ENCODE measurements at regions not wholly inside any gene's neighbourhood (a gene's known extent, or its start where the extent isn't known, plus 50 kb on each side); places are given as distances from the start of the nearest gene placed in this dataset.

DNA sequence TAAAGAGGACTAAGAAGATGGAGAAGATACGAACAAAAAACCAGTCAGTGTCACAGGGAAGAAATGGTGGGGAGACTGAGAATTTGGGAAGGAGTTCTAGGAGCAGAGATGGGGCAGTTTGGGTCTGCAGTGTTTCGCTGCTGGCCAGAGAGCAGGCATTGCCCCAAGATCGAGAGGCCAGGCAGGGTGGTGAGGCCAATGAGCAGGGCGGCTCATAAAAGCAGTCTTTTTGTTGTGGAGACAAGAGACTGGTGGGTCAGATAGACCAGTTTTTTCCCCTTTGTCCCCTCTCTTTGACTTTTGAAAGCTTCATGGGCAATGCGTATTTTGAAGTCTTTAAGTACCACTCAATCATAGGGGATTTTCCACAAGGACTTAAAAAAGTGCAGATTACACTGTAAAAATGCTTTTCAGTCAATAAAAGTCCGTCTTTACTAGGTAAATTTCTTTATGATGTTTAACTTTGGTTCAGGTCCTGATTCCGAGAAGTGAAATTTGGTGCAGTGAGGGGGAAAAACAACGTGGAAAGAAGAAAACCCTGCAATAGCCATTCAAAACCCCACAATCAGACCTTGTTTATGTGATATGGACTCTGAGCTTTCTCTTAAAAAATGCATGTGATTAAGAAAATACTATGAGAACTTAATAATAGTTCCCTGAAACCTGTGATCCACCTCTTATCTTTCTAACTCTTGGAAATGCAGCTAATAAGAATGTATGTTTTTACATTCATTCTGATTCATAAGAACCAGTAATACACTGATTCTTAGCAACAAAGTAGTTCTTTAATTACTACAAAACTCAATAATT is 338.9 kb downstream of the KLF5 start:
- CTCF ChIA-PET = no interaction called here
- ATAC-seq (no peak), DNase-seq (ENCODE audit: low read depth, low spot score) (no peak)
- no peaks in the 10 kb centered on the region for H3K4me1 ChIP-seq (ENCODE audit: control insufficient read depth, insufficient read depth, low read length)
- no peaks in the 10 kb centered on the region for H3K9me3 ChIP-seq (ENCODE audit: control insufficient read depth, insufficient read depth, low read depth, low read length)
- no TSS peak for BruUV-seq (replicated peaks)
- in situ Hi-C loops (cut with HindIII; ENCODE audit: low pct_unique_long_range_greater_than_20kb, low sequenced_read_pairs) (no loop called here), intact Hi-C loops (cut with micrococcal nuclease; ENCODE audit: unreplicated experiment) (no loop called here)
- no peak overlapping the region for H3K27ac ChIP-seq (ENCODE audit: low read length)
- POLR2A ChIA-PET = no interaction called here
- no peaks in the 10 kb centered on the region for H3K27me3 ChIP-seq (ENCODE audit: control insufficient read depth, insufficient read depth, low read length)
- no peaks in the 10 kb centered on the region for H3K36me3 ChIP-seq (ENCODE audit: control insufficient read depth, insufficient read depth, low read length)
- no peak overlapping the region for H3K4me3 ChIP-seq (ENCODE audit: low read depth in 2 of 2, low read length in 2 of 2)
- TF ChIP-seq, protein P1, sequence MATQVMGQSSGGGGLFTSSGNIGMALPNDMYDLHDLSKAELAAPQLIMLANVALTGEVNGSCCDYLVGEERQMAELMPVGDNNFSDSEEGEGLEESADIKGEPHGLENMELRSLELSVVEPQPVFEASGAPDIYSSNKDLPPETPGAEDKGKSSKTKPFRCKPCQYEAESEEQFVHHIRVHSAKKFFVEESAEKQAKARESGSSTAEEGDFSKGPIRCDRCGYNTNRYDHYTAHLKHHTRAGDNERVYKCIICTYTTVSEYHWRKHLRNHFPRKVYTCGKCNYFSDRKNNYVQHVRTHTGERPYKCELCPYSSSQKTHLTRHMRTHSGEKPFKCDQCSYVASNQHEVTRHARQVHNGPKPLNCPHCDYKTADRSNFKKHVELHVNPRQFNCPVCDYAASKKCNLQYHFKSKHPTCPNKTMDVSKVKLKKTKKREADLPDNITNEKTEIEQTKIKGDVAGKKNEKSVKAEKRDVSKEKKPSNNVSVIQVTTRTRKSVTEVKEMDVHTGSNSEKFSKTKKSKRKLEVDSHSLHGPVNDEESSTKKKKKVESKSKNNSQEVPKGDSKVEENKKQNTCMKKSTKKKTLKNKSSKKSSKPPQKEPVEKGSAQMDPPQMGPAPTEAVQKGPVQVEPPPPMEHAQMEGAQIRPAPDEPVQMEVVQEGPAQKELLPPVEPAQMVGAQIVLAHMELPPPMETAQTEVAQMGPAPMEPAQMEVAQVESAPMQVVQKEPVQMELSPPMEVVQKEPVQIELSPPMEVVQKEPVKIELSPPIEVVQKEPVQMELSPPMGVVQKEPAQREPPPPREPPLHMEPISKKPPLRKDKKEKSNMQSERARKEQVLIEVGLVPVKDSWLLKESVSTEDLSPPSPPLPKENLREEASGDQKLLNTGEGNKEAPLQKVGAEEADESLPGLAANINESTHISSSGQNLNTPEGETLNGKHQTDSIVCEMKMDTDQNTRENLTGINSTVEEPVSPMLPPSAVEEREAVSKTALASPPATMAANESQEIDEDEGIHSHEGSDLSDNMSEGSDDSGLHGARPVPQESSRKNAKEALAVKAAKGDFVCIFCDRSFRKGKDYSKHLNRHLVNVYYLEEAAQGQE (IDR thresholded peaks at IDR 0.05; ENCODE audit: insufficient read depth in 1 of 2, low read depth in 2 of 2, low read length in 1 of 2) = no peak
- TF ChIP-seq, protein P2, sequence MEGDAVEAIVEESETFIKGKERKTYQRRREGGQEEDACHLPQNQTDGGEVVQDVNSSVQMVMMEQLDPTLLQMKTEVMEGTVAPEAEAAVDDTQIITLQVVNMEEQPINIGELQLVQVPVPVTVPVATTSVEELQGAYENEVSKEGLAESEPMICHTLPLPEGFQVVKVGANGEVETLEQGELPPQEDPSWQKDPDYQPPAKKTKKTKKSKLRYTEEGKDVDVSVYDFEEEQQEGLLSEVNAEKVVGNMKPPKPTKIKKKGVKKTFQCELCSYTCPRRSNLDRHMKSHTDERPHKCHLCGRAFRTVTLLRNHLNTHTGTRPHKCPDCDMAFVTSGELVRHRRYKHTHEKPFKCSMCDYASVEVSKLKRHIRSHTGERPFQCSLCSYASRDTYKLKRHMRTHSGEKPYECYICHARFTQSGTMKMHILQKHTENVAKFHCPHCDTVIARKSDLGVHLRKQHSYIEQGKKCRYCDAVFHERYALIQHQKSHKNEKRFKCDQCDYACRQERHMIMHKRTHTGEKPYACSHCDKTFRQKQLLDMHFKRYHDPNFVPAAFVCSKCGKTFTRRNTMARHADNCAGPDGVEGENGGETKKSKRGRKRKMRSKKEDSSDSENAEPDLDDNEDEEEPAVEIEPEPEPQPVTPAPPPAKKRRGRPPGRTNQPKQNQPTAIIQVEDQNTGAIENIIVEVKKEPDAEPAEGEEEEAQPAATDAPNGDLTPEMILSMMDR (IDR thresholded peaks at IDR 0.05) = no peak
- TF ChIP-seq POLR2AphosphoS5 (IDR thresholded peaks at IDR 0.05; ENCODE audit: low read depth, low read length) = no peak
- TF ChIP-seq TCF7L2 (IDR thresholded peaks at IDR 0.05; ENCODE audit: low read depth, low read length) = no peak
- no peak for TF ChIP-seq SIN3A (IDR thresholded peaks at IDR 0.05; ENCODE audit: borderline replicate concordance, insufficient read depth, low read depth, low read length)

DNA sequence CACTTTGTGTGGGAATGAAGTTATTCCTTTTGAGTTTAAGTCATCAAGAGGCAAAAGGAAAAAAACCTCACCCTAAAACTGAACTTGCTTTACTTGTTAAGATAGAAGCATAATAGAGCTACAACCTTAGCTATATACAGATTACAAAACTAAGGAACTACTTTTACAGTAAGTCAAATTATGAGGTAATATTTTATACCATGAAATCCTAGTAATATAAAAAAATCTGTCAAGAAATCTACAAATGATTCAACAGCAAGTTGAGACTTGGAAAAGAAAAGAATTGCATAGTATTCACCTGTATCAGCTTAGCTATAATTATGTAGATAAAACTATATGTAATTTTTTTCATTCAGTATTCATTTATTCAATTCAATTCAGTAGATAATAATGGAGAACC is 335.3 kb downstream of the KLF5 start:
- Histone ChIP-seq H3K27ac (ENCODE audit: low read length) (no peak overlapping the region), H3K9me3 (ENCODE audit: control insufficient read depth, insufficient read depth, low read depth, low read length) (no peaks in the 10 kb centered on the region), H3K36me3 (ENCODE audit: control insufficient read depth, insufficient read depth, low read length) (no peaks in the 10 kb centered on the region), H3K4me1 (ENCODE audit: control insufficient read depth, insufficient read depth, low read length) (no peaks in the 10 kb centered on the region), H3K4me3 (ENCODE audit: low read depth in 2 of 2, low read length in 2 of 2) (no peak overlapping the region), H3K27me3 (ENCODE audit: control insufficient read depth, insufficient read depth, low read length) (no peaks in the 10 kb centered on the region)
- ATAC-seq (no peak), DNase-seq (ENCODE audit: low read depth, low spot score) (no peak)
- intact Hi-C loops (cut with micrococcal nuclease; ENCODE audit: unreplicated experiment) (no loop called here), in situ Hi-C loops (cut with HindIII; ENCODE audit: low pct_unique_long_range_greater_than_20kb, low sequenced_read_pairs) (no loop called here)
- TF ChIP-seq, protein P1 (IDR thresholded peaks at IDR 0.05; ENCODE audit: insufficient read depth in 1 of 2, low read depth in 2 of 2, low read length in 1 of 2) = no peak
- TF ChIP-seq TCF7L2 (IDR thresholded peaks at IDR 0.05; ENCODE audit: low read depth, low read length) = no peak
- no peak for TF ChIP-seq SIN3A (IDR thresholded peaks at IDR 0.05; ENCODE audit: borderline replicate concordance, insufficient read depth, low read depth, low read length)
- TF ChIP-seq POLR2AphosphoS5 (IDR thresholded peaks at IDR 0.05; ENCODE audit: low read depth, low read length) = no peak
- TF ChIP-seq, protein P2 (IDR thresholded peaks at IDR 0.05) = no peak
- BruUV-seq (replicated peaks) = no TSS peak
- ChIA-PET CTCF (no interaction called here), POLR2A (no interaction called here)
